Neural cell (in vitro differentiated cells): ENCODE measurements at regions not wholly inside any gene's neighbourhood (a gene's known extent, or its start where the extent isn't known, plus 50 kb on each side); places are given as distances from the start of the nearest gene placed in this dataset.
"Not testable (repeated sequence)": the region's sequence is repeated elsewhere in the genome, so short reads cannot be mapped to it uniquely, and the experiment has no call there.

Experiments
- H2AFZ ChIP-seq: fragments of 200-600, 300-800 bp; sonication (generic), shearing (Covaris generic); 2 replicates; pipeline ENCODE4 v1.6.0; 2014; ENCODE audit warnings: low read depth, mild to moderate bottlenecking, antibody characterized with exemption, low read length, moderate library complexity
- H3F3A ChIP-seq: fragments of 200-600 bp; shearing (Covaris generic); 2 replicates; pipeline ENCODE4 v1.6.1; 2016; ENCODE audit warnings: mild to moderate bottlenecking, moderate library complexity, mixed read lengths, antibody characterized with exemption, low read length; ENCODE audit not compliant: insufficient read depth, poor library complexity, severe bottlenecking
- H3K27ac ChIP-seq: fragments of 200-600, 300-800 bp; sonication (generic), shearing (Covaris generic); 2 replicates; pipeline ENCODE4 v1.5.1; 2014; ENCODE audit warnings: mild to moderate bottlenecking, low read length, moderate library complexity
- H3K27me3 ChIP-seq: fragments of 300-800, 200-600 bp; sonication (generic), shearing (Covaris generic); 2 replicates; pipeline ENCODE4 v1.6.0; 2014; ENCODE audit warnings: mild to moderate bottlenecking, low read depth, low read length, moderate library complexity; ENCODE audit not compliant: insufficient read depth
- H3K36me3 ChIP-seq: fragments of 300-800, 200-600 bp; sonication (generic), shearing (Covaris generic); 2 replicates; pipeline ENCODE4 v1.5.1; 2014; ENCODE audit warnings: mild to moderate bottlenecking, antibody characterized with exemption, low read length, moderate library complexity; ENCODE audit not compliant: insufficient read depth
- H3K4me2 ChIP-seq: fragments of 300-800, 200-600 bp; sonication (generic), shearing (Covaris generic); 2 replicates; pipeline ENCODE4 v1.6.0; 2014; ENCODE audit warnings: mild to moderate bottlenecking, low read length
- H3K4me3 ChIP-seq: fragments of 300-800, 200-600 bp; sonication (generic), shearing (Covaris generic); 2 replicates; pipeline ENCODE4 v1.5.1; 2014; ENCODE audit warnings: mild to moderate bottlenecking, low read length, moderate library complexity
- H3K79me2 ChIP-seq: fragments of 200-600 bp; shearing (Covaris generic); replicated peaks from 2 replicates; pipeline ENCODE4 v1.6.0; 2014; ENCODE audit warnings: mild to moderate bottlenecking, low read length, moderate library complexity; ENCODE audit not compliant: insufficient read depth
- H3K9ac ChIP-seq: fragments of 300-800, 200-600 bp; sonication (generic), shearing (Covaris generic); 2 replicates; pipeline ENCODE4 v1.6.1; 2016; ENCODE audit warnings: mild to moderate bottlenecking, low read length, mixed read lengths
- H3K9me2 ChIP-seq: fragments of 200-600 bp; shearing (Covaris generic); 2 replicates; pipeline ENCODE4 v1.6.1; 2016; ENCODE audit warnings: mild to moderate bottlenecking, low read length, mixed read lengths; ENCODE audit not compliant: insufficient read depth
- H3K9me3 ChIP-seq: fragments of 200-600, 300-800 bp; sonication (generic), shearing (Covaris generic); 2 replicates; pipeline ENCODE4 v1.6.1; 2016; ENCODE audit warnings: mild to moderate bottlenecking, mixed run types, low read length, moderate library complexity, mixed read lengths
- H4K20me1 ChIP-seq: fragments of 200-600 bp; shearing (Covaris generic); 2 replicates; pipeline ENCODE4 v1.6.1; 2016; ENCODE audit warnings: mild to moderate bottlenecking, mixed run types; ENCODE audit not compliant: insufficient read depth
- EZH2 ChIP-seq: fragments of 200-600, 300-800 bp; shearing (Covaris generic), sonication (generic); IDR thresholded peaks from 2 replicates; pipeline ENCODE4 v1.6.1; 2014; ENCODE audit warnings: antibody characterized with exemption, low read length, borderline replicate concordance, mild to moderate bottlenecking; ENCODE audit not compliant: insufficient read depth, poor library complexity, severe bottlenecking
- MXI1 ChIP-seq: fragments of 450-650 bp; conservative IDR thresholded peaks from 2 replicates; pipeline ENCODE4 v1.6.1; 2014; ENCODE audit warnings: antibody characterized with exemption, mild to moderate bottlenecking; ENCODE audit not compliant: poor library complexity, severe bottlenecking
- REST ChIP-seq: IDR thresholded peaks from 2 replicates; pipeline ENCODE4 v1.6.1; 2012; ENCODE audit warnings: borderline replicate concordance
- SMC3 ChIP-seq: fragments of 450-650 bp; conservative IDR thresholded peaks from 2 replicates; pipeline ENCODE4 v1.6.1; 2014; ENCODE audit warnings: antibody characterized with exemption, mild to moderate bottlenecking, moderate library complexity; ENCODE audit not compliant: poor library complexity
- TAF1 ChIP-seq: IDR thresholded peaks from 2 replicates; pipeline ENCODE4 v1.6.1; 2012; ENCODE audit warnings: low read depth
- TF ChIP-seq, protein P1 (sequence below): fragments of 450-650 bp; IDR thresholded peaks from 2 replicates; pipeline ENCODE4 v1.5.1; 2014; ENCODE audit warnings: antibody characterized with exemption, mild to moderate bottlenecking, moderate library complexity; ENCODE audit not compliant: poor library complexity, severe bottlenecking

DNA sequence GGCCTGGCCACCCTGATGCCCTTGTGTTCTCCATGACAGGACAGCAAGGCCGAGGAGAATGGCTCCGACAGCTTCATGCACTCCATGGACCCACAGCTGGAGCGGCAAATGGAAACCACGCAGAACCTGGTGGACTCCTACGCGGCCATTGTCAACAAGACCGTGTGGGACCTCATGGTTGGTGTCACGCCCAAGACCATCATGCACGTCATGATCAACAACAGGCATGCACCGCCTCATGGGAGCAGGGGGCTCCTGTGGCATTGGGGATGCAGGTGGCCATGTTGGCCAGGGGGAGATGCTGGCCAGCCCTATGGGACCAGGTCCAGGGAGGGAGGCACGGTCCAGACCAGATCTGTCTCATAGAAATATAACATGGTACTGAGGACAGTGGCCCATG lies 62.9 kb downstream of the GOLGA8B start:
- Histone ChIP-seq H3K4me3 (no peak overlapping the region), H4K20me1 (no peaks in the 10 kb centered on the region), H3K4me2 (no peak overlapping the region), H3K9ac (no peak overlapping the region), H3K9me3 (no peaks in the 10 kb centered on the region), H3K36me3 (no peaks in the 10 kb centered on the region), H3F3A (no peaks in the 10 kb centered on the region), H2AFZ (no peak overlapping the region), H3K79me2 (no peaks in the 10 kb centered on the region), H3K27ac (no peak overlapping the region), H3K9me2 (no peaks in the 10 kb centered on the region), H3K27me3 (peaks cover 2% of the 10 kb centered on the region)
- TF ChIP-seq TAF1 (no peak), EZH2 (no peak), SMC3 (no peak)
- TF ChIP-seq, protein P1, sequence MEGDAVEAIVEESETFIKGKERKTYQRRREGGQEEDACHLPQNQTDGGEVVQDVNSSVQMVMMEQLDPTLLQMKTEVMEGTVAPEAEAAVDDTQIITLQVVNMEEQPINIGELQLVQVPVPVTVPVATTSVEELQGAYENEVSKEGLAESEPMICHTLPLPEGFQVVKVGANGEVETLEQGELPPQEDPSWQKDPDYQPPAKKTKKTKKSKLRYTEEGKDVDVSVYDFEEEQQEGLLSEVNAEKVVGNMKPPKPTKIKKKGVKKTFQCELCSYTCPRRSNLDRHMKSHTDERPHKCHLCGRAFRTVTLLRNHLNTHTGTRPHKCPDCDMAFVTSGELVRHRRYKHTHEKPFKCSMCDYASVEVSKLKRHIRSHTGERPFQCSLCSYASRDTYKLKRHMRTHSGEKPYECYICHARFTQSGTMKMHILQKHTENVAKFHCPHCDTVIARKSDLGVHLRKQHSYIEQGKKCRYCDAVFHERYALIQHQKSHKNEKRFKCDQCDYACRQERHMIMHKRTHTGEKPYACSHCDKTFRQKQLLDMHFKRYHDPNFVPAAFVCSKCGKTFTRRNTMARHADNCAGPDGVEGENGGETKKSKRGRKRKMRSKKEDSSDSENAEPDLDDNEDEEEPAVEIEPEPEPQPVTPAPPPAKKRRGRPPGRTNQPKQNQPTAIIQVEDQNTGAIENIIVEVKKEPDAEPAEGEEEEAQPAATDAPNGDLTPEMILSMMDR = no peak

DNA sequence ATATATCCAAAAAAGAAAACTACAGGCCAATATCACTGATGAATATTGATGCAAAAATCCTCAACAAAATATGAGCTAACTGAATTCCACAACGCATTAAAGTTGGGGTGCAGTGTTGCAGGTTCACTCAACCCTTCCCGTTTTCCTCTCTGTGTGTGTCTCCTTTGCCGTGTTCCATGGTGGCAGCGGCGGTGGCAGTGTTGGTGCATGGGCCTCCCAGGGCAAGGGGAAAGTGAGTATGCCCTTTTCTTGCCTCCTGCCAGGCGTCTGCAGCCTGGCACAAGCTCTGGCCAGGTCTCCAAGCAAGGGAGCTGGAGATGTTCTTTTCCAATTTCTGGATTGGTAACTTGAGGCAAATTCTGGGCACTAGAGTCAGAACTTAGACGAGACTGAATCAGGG lies 63.4 kb downstream of the GOLGA8B start:
- not testable (repeated sequence) for H3K4me3 ChIP-seq, H3K79me2 ChIP-seq, H3K27ac ChIP-seq, H3K9me2 ChIP-seq, H3K27me3 ChIP-seq, H3K9ac ChIP-seq, H3K9me3 ChIP-seq, H3K36me3 ChIP-seq, H4K20me1 ChIP-seq, H3F3A ChIP-seq, H3K4me2 ChIP-seq, H2AFZ ChIP-seq

- no peaks in the 10 kb centered on the region for H4K20me1 ChIP-seq
- H2AFZ ChIP-seq = no peak overlapping the region
- peak overlapping the region; percentile 69 for H3K4me3 ChIP-seq
- H3K9ac ChIP-seq = peak overlapping the region; percentile 52
- TF ChIP-seq EZH2 (no peak), TAF1 (no peak), MXI1 (no peak), REST (no peak)
- TF ChIP-seq, protein P1 = no peak
- no peaks in the 10 kb centered on the region for H3F3A ChIP-seq
- no peaks in the 10 kb centered on the region for H3K9me2 ChIP-seq
- no peak overlapping the region for H3K27ac ChIP-seq
- no peak overlapping the region for H3K4me2 ChIP-seq
- H3K9me3 ChIP-seq = no peaks in the 10 kb centered on the region
- peaks cover 32% of the 10 kb centered on the region for H3K27me3 ChIP-seq
- H3K36me3 ChIP-seq = no peaks in the 10 kb centered on the region
- no peaks in the 10 kb centered on the region for H3K79me2 ChIP-seq
Observed at GRCh38 chr15:34514251-34514670, 69.2 kb downstream of the GOLGA8B start.
